GM23248 (cell line): ENCODE measurements at regions not wholly inside any gene's neighbourhood (a gene's known extent, or its start where the extent isn't known, plus 50 kb on each side); places are given as distances from the start of the nearest gene placed in this dataset.

ENCODE experiments used
- DNase-seq: peaks from one replicate; pipeline ENCODE4 v3.0.0-alpha.2; 2015
- H2AFZ ChIP-seq: fragments of 200-600 bp; sonication (generic); 2 replicates; pipeline ENCODE4 v1.6.1; 2016; ENCODE audit warnings: antibody characterized with exemption
- H3F3A ChIP-seq: fragments of 200-600 bp; sonication (generic); 2 replicates; pipeline ENCODE4 v1.6.1; 2016; ENCODE audit warnings: mild to moderate bottlenecking, antibody characterized with exemption, mixed run types; ENCODE audit not compliant: insufficient read depth
- H3K27ac ChIP-seq: fragments of 200-600 bp; sonication (generic); 2 replicates; pipeline ENCODE4 v1.5.1; 2016; ENCODE audit warnings: mild to moderate bottlenecking
- H3K27me3 ChIP-seq: fragments of 200-600 bp; sonication (generic); replicated peaks from 2 replicates; pipeline ENCODE4 v1.6.1; 2016; ENCODE audit warnings: mild to moderate bottlenecking; ENCODE audit not compliant: insufficient read depth
- H3K36me3 ChIP-seq: fragments of 200-600 bp; sonication (generic); 2 replicates; pipeline ENCODE4 v1.6.1; 2016; ENCODE audit warnings: low read depth, mild to moderate bottlenecking
- H3K4me1 ChIP-seq: fragments of 200-600 bp; sonication (generic); 2 replicates; pipeline ENCODE4 v1.6.1; 2016; ENCODE audit warnings: mild to moderate bottlenecking; ENCODE audit not compliant: insufficient read depth
- H3K4me2 ChIP-seq: fragments of 200-600 bp; sonication (generic); one replicate; pipeline ENCODE4 v1.6.1; 2016; ENCODE audit warnings: mild to moderate bottlenecking; ENCODE audit not compliant: unreplicated experiment
- H3K4me3 ChIP-seq: fragments of 200-600 bp; sonication (generic); 2 replicates; pipeline ENCODE4 v1.5.1; 2016; ENCODE audit warnings: mild to moderate bottlenecking
- H3K79me2 ChIP-seq: fragments of 200-600 bp; sonication (generic); 2 replicates; pipeline ENCODE4 v1.6.1; 2016; ENCODE audit warnings: mild to moderate bottlenecking; ENCODE audit not compliant: insufficient read depth
- H3K9ac ChIP-seq: fragments of 200-600 bp; sonication (generic); 2 replicates; pipeline ENCODE4 v1.6.1; 2016; ENCODE audit warnings: mild to moderate bottlenecking
- H3K9me2 ChIP-seq: fragments of 200-600 bp; sonication (generic); 2 replicates; pipeline ENCODE4 v1.6.1; 2016; ENCODE audit warnings: mixed run types, mild to moderate bottlenecking, moderate library complexity; ENCODE audit not compliant: insufficient read depth
- H3K9me3 ChIP-seq: fragments of 200-600 bp; sonication (generic); one replicate; pipeline ENCODE4 v1.6.1; 2017; ENCODE audit warnings: low read depth
- H4K20me1 ChIP-seq: fragments of 200-600 bp; sonication (generic); 2 replicates; pipeline ENCODE4 v1.6.0; 2016; ENCODE audit not compliant: insufficient read depth
- EZH2 ChIP-seq: fragments of 200-600 bp; sonication (generic); IDR thresholded peaks from 2 replicates; pipeline ENCODE4 v1.6.1; 2018; ENCODE audit warnings: antibody characterized with exemption, mild to moderate bottlenecking; ENCODE audit not compliant: insufficient read depth, poor library complexity, severe bottlenecking
- EZH2phosphoT487 ChIP-seq: fragments of 200-600 bp; sonication (generic); IDR thresholded peaks from 2 replicates; pipeline ENCODE4 v1.6.1; 2018; ENCODE audit warnings: antibody characterized with exemption, moderate library complexity, mild to moderate bottlenecking, low read depth; ENCODE audit not compliant: insufficient read depth
- WGBS, 2 experiments: methylation state at CpG; one replicate each; pipeline ENCODE4 v1.1.6; 2015 to 2017; ENCODE audit warnings: low lambda C conversion rate in 2 of 2, low coverage in 1 of 2; ENCODE audit errors: missing lambda C conversion rate in 2 of 2; 5-methylcytosine and 5-hydroxymethylcytosine counted together
- in situ Hi-C: fragments of 300-500 bp; cut with MboI; formaldehyde crosslinking; loops from 2 replicates; pipeline ENCODE4 v1.15.0; 2020

GRCh38 chr9:96050861-96051155, 175.3 kb downstream of the ERCC6L2 start:
- no peak for DNase-seq
- H3K9me3 ChIP-seq, result no peaks in the 10 kb centered on the region
- H3K9ac ChIP-seq, result no peak overlapping the region
- H3K27ac ChIP-seq, result no peak overlapping the region
- H3K4me1 ChIP-seq, result no peaks in the 10 kb centered on the region
- TF ChIP-seq EZH2 (no peak), EZH2phosphoT487 (no peak)
- no peak overlapping the region for H2AFZ ChIP-seq
- no peaks in the 10 kb centered on the region for H3K79me2 ChIP-seq
- H4K20me1 ChIP-seq, result no peaks in the 10 kb centered on the region
- H3K27me3 ChIP-seq, result peaks cover 4% of the 10 kb centered on the region; the same call in 1 of the 2 replicates
- in situ Hi-C loops, result no loop called here
- 74 to 82% methylated on average over 7 of the region's 7 CpGs for WGBS, 2 experiments
- H3F3A ChIP-seq, result no peaks in the 10 kb centered on the region
- H3K9me2 ChIP-seq, result no peaks in the 10 kb centered on the region
- H3K36me3 ChIP-seq, result no peaks in the 10 kb centered on the region
- H3K4me3 ChIP-seq, result no peak overlapping the region
- no peak overlapping the region for H3K4me2 ChIP-seq

GRCh38 chr9:96050048-96050860, 174.8 kb downstream of the ERCC6L2 start:
- in situ Hi-C loops, result no loop called here
- Histone ChIP-seq H3K36me3 (no peaks in the 10 kb centered on the region), H3K9me3 (no peaks in the 10 kb centered on the region), H4K20me1 (no peaks in the 10 kb centered on the region), H3K79me2 (no peaks in the 10 kb centered on the region), H3K27ac (no peak overlapping the region), H3K9me2 (no peaks in the 10 kb centered on the region), H2AFZ (no peak overlapping the region), H3K4me1 (no peaks in the 10 kb centered on the region), H3K4me3 (no peak overlapping the region), H3F3A (no peaks in the 10 kb centered on the region), H3K4me2 (no peak overlapping the region), H3K9ac (no peak overlapping the region), H3K27me3 (peaks cover 4% of the 10 kb centered on the region; the same call in 1 of the 2 replicates)
- no peak for TF ChIP-seq EZH2
- TF ChIP-seq EZH2phosphoT487, result no peak
- DNase-seq, result no peak
- WGBS, 2 experiments, result 75 to 77% methylated on average over 28 to 30 of the region's 30 CpGs

GRCh38 chr9:96048956-96049831, 173.7 kb downstream of the ERCC6L2 start:
- no peak for TF ChIP-seq EZH2
- no peak for TF ChIP-seq EZH2phosphoT487
- no peak for DNase-seq
- in situ Hi-C loops, result no loop called here
- Histone ChIP-seq H3K4me2 (no peak overlapping the region), H3K4me3 (no peak overlapping the region), H3K27ac (no peak overlapping the region), H3K27me3 (peaks cover 4% of the 10 kb centered on the region; the same call in 1 of the 2 replicates), H3K4me1 (no peaks in the 10 kb centered on the region), H2AFZ (no peak overlapping the region), H3K36me3 (no peaks in the 10 kb centered on the region), H3F3A (no peaks in the 10 kb centered on the region), H3K9me2 (no peaks in the 10 kb centered on the region), H4K20me1 (no peaks in the 10 kb centered on the region), H3K9ac (no peak overlapping the region), H3K9me3 (no peaks in the 10 kb centered on the region), H3K79me2 (no peaks in the 10 kb centered on the region)
- WGBS, 2 experiments, result 82 to 83% methylated on average over 35 to 38 of the region's 39 CpGs

- H3K4me3 ChIP-seq, result no peak overlapping the region
- no peak overlapping the region for H3K27ac ChIP-seq
- H3K9ac ChIP-seq, result no peak overlapping the region
Observed at GRCh38 chr9:96048104-96048955, 172.8 kb downstream of the ERCC6L2 start.

More at GRCh38 chr9:96048104-96048955, 172.8 kb downstream of the ERCC6L2 start:
- H3K4me1 ChIP-seq, result no peaks in the 10 kb centered on the region
- no peaks in the 10 kb centered on the region for H3K9me3 ChIP-seq
- no peaks in the 10 kb centered on the region for H4K20me1 ChIP-seq
- no peak overlapping the region for H3K4me2 ChIP-seq
- TF ChIP-seq EZH2, result no peak
- TF ChIP-seq EZH2phosphoT487, result no peak
- WGBS, 2 experiments, result 70 to 74% methylated on average over 22 to 24 of the region's 24 CpGs
- no peaks in the 10 kb centered on the region for H3K79me2 ChIP-seq
- no peaks in the 10 kb centered on the region for H3K9me2 ChIP-seq
- H2AFZ ChIP-seq, result no peak overlapping the region
- H3K36me3 ChIP-seq, result no peaks in the 10 kb centered on the region
- H3F3A ChIP-seq, result no peaks in the 10 kb centered on the region
- in situ Hi-C loops, result no loop called here
- DNase-seq, result no peak
- peaks cover 4% of the 10 kb centered on the region; the same call in 1 of the 2 replicates for H3K27me3 ChIP-seq
